AG04449 (cell line): ENCODE measurements at regions not wholly inside any gene's neighbourhood (a gene's known extent, or its start where the extent isn't known, plus 50 kb on each side); places are given as distances from the start of the nearest gene placed in this dataset.

ENCODE experiments used
- CTCF ChIA-PET: fragments of 350-600 bp; formaldehyde crosslinking; extraction: SDS; loops from one replicate; lab custom pipeline; 2021; ENCODE audit warnings: antibody characterized with exemption; lab: Yijun Ruan, JAX
- POLR2A ChIA-PET: fragments of 400-600, 350-600 bp; formaldehyde crosslinking; extraction: SDS; loops from one replicate; lab custom pipeline; 2020; ENCODE audit warnings: antibody characterized with exemption, inconsistent platforms; lab: Yijun Ruan, JAX
- DNase-seq: peaks from one replicate; pipeline ENCODE4 v3.0.0-alpha.2; 2010; ENCODE audit warnings: low read depth, low spot score
- H3K4me3 ChIP-seq: 2 replicates; pipeline ENCODE4 v1.5.1; 2011; ENCODE audit warnings: low read depth, mild to moderate bottlenecking, control low read depth, low read length
- CTCF ChIP-seq: IDR thresholded peaks from one replicate; pipeline ENCODE4 v1.5.1; 2011; ENCODE audit warnings: mild to moderate bottlenecking, moderate library complexity, low read length, control low read depth, inconsistent platforms; ENCODE audit not compliant: insufficient read depth; ENCODE audit errors: missing control alignments

GRCh38 chr4:187166886-187167512 is 443.3 kb upstream of the FAT1 start:
- CTCF ChIA-PET: interaction anchor here (1.7 kb wide), 1 partner anchor 441 kb away, joined by 6 read pairs; no protein-coding TSS in a partner anchor
- POLR2A ChIA-PET: no interaction called here
- DNase-seq: no peak
- TF ChIP-seq CTCF: no peak
- no peak overlapping the region for H3K4me3 ChIP-seq

GRCh38 chr4:187171706-187172339 is 448.2 kb upstream of the FAT1 start:
- POLR2A ChIA-PET: no interaction called here
- CTCF ChIA-PET: interaction anchor here (1.1 kb wide), 1 partner anchor 15 kb away, joined by 3 read pairs; no protein-coding TSS in a partner anchor
- DNase-seq: peak; percentile 59
- no peak for TF ChIP-seq CTCF
- H3K4me3 ChIP-seq: peak overlapping the region; percentile 21; the same call in 1 of the 2 replicates

GRCh38 chr4:187172340-187172761 is 448.7 kb upstream of the FAT1 start:
- CTCF ChIA-PET: interaction anchor here (1.1 kb wide), 1 partner anchor 14 kb away, joined by 3 read pairs; no protein-coding TSS in a partner anchor
- POLR2A ChIA-PET: no interaction called here
- peak; percentile 45 for DNase-seq
- peak overlapping the region; percentile 21; the same call in 1 of the 2 replicates for H3K4me3 ChIP-seq
- TF ChIP-seq CTCF: no peak

- CTCF ChIA-PET: interaction anchor here (1.0 kb wide), 1 partner anchor 22 kb away, joined by 3 read pairs; no protein-coding TSS in a partner anchor
- POLR2A ChIA-PET: no interaction called here
- TF ChIP-seq CTCF: no peak
- no peak overlapping the region for H3K4me3 ChIP-seq
- DNase-seq: no peak
Measured at GRCh38 chr4:187174749-187175148, 451.1 kb upstream of the FAT1 start.

GRCh38 chr4:187175197-187175596 is 451.5 kb upstream of the FAT1 start:
- CTCF ChIA-PET: interaction anchor here (1.0 kb wide), 1 partner anchor 22 kb away, joined by 3 read pairs; no protein-coding TSS in a partner anchor
- no peak for TF ChIP-seq CTCF
- POLR2A ChIA-PET: no interaction called here
- H3K4me3 ChIP-seq: no peak overlapping the region
- DNase-seq: no peak

GRCh38 chr4:187176261-187176910 is 452.7 kb upstream of the FAT1 start:
- no peak for TF ChIP-seq CTCF
- H3K4me3 ChIP-seq: no peak overlapping the region
- CTCF ChIA-PET: no interaction called here
- no peak for DNase-seq
- POLR2A ChIA-PET: no interaction called here
